ENCODE measurements at regions not wholly inside any gene's neighbourhood (a gene's known extent, or its start where the extent isn't known, plus 50 kb on each side); places are given as distances from the start of the nearest gene placed in this dataset.

- ATAC-seq (no peak), DNase-seq (no peak)
- Histone ChIP-seq H2AFZ (ENCODE audit: low read length) (no peak overlapping the region), H3K27me3 (ENCODE audit: low read length) (no peaks in the 10 kb centered on the region), H3F3A (ENCODE audit: low read length, unreplicated experiment) (no peaks in the 10 kb centered on the region), H3K4me2 (ENCODE audit: low read length) (no peak overlapping the region), H4K20me1 (ENCODE audit: low read length) (no peaks in the 10 kb centered on the region), H3K9me3 (ENCODE audit: low read length) (no peaks in the 10 kb centered on the region), H3K79me2 (ENCODE audit: low read length) (no peaks in the 10 kb centered on the region), H3K36me3 (ENCODE audit: low read depth, low read length) (no peaks in the 10 kb centered on the region), H3K9ac (ENCODE audit: low read length) (no peak overlapping the region), H3K4me3 (ENCODE audit: low read length) (no peak overlapping the region), H3K4me1 (ENCODE audit: insufficient read depth, low read length) (no peaks in the 10 kb centered on the region), H3K27ac (ENCODE audit: low read length) (no peak overlapping the region), H3K9me2 (replicated peaks; ENCODE audit: low read length) (no peaks in the 10 kb centered on the region)
- intact Hi-C loops (cut with micrococcal nuclease) = no loop called here
- ChIA-PET POLR2A (ENCODE audit: unreplicated experiment) (no interaction called here), CTCF (no interaction called here)
- BruUV-seq (replicated peaks) = no TSS peak
- TF ChIP-seq EZH2 (IDR thresholded peaks at IDR 0.05; ENCODE audit: low read length, unreplicated experiment) (no peak), EZH2phosphoT487 (IDR thresholded peaks at IDR 0.05; ENCODE audit: borderline replicate concordance, low read length) (no peak), CTCF (conservative IDR thresholded peaks at IDR 0.05; ENCODE audit: low read depth, low read length) (no peak)
Observed at GRCh38 chr7:54394834-54395233, 147.3 kb upstream of the VSTM2A start.

- Histone ChIP-seq H3K9me3 (ENCODE audit: low read length) (no peaks in the 10 kb centered on the region), H4K20me1 (ENCODE audit: low read length) (no peaks in the 10 kb centered on the region), H3K36me3 (ENCODE audit: low read depth, low read length) (no peaks in the 10 kb centered on the region), H3F3A (ENCODE audit: low read length, unreplicated experiment) (no peaks in the 10 kb centered on the region), H2AFZ (ENCODE audit: low read length) (no peak overlapping the region), H3K27me3 (ENCODE audit: low read length) (no peaks in the 10 kb centered on the region), H3K4me2 (ENCODE audit: low read length) (no peak overlapping the region), H3K79me2 (ENCODE audit: low read length) (no peaks in the 10 kb centered on the region), H3K4me1 (ENCODE audit: insufficient read depth, low read length) (no peaks in the 10 kb centered on the region), H3K9ac (ENCODE audit: low read length) (no peak overlapping the region), H3K9me2 (replicated peaks; ENCODE audit: low read length) (no peaks in the 10 kb centered on the region), H3K4me3 (ENCODE audit: low read length) (no peak overlapping the region), H3K27ac (ENCODE audit: low read length) (no peak overlapping the region)
- intact Hi-C loops (cut with micrococcal nuclease) = no loop called here
- TF ChIP-seq EZH2phosphoT487 (IDR thresholded peaks at IDR 0.05; ENCODE audit: borderline replicate concordance, low read length) (no peak), CTCF (conservative IDR thresholded peaks at IDR 0.05; ENCODE audit: low read depth, low read length) (no peak), EZH2 (IDR thresholded peaks at IDR 0.05; ENCODE audit: low read length, unreplicated experiment) (no peak)
- CTCF ChIA-PET = no interaction called here
- DNase-seq (no peak), ATAC-seq (no peak)
- BruUV-seq (replicated peaks) = no TSS peak
- POLR2A ChIA-PET (ENCODE audit: unreplicated experiment) = no interaction called here
Observed at GRCh38 chr7:54397836-54398612, 144.2 kb upstream of the VSTM2A start.

- Histone ChIP-seq H2AFZ (ENCODE audit: low read length) (no peak overlapping the region), H3F3A (ENCODE audit: low read length, unreplicated experiment) (no peaks in the 10 kb centered on the region), H3K9me2 (replicated peaks; ENCODE audit: low read length) (no peaks in the 10 kb centered on the region), H3K27me3 (ENCODE audit: low read length) (no peaks in the 10 kb centered on the region), H3K9ac (ENCODE audit: low read length) (no peak overlapping the region), H3K36me3 (ENCODE audit: low read depth, low read length) (no peaks in the 10 kb centered on the region), H3K79me2 (ENCODE audit: low read length) (no peaks in the 10 kb centered on the region), H4K20me1 (ENCODE audit: low read length) (no peaks in the 10 kb centered on the region), H3K9me3 (ENCODE audit: low read length) (no peaks in the 10 kb centered on the region), H3K27ac (ENCODE audit: low read length) (no peak overlapping the region), H3K4me2 (ENCODE audit: low read length) (no peak overlapping the region), H3K4me1 (ENCODE audit: insufficient read depth, low read length) (no peaks in the 10 kb centered on the region), H3K4me3 (ENCODE audit: low read length) (no peak overlapping the region)
- no peak for DNase-seq
- CTCF ChIA-PET = no interaction called here
- intact Hi-C loops (cut with micrococcal nuclease) = no loop called here
- no peak for ATAC-seq
- POLR2A ChIA-PET (ENCODE audit: unreplicated experiment) = no interaction called here
- BruUV-seq (replicated peaks) = no TSS peak
- TF ChIP-seq EZH2 (IDR thresholded peaks at IDR 0.05; ENCODE audit: low read length, unreplicated experiment) = no peak
- no peak for TF ChIP-seq EZH2phosphoT487 (IDR thresholded peaks at IDR 0.05; ENCODE audit: borderline replicate concordance, low read length)
- TF ChIP-seq CTCF (conservative IDR thresholded peaks at IDR 0.05; ENCODE audit: low read depth, low read length) = no peak
Observed at GRCh38 chr7:54398863-54399262, 143.3 kb upstream of the VSTM2A start.
